Muscle of leg (tissue), 3 donors: ENCODE measurements at regions not wholly inside any gene's neighbourhood (a gene's known extent, or its start where the extent isn't known, plus 50 kb on each side); places are given as distances from the start of the nearest gene placed in this dataset.
A peak's percentile ranks its signal among the peaks of the same experiment; 100 is the strongest.
"Not testable (repeated sequence)": the region's sequence is repeated elsewhere in the genome, so short reads cannot be mapped to it uniquely, and the experiment has no call there.

ENCODE experiments used
- DNase-seq: peaks from one replicate; pipeline ENCODE4 v3.0.0; 2013
- H3K27ac ChIP-seq: one replicate; pipeline ENCODE4 v1.5.1; 2013; ENCODE audit warnings: mild to moderate bottlenecking, low read length, control low read depth
- H3K27me3 ChIP-seq: one replicate; pipeline ENCODE4 v1.6.1; 2013; ENCODE audit warnings: low read length; ENCODE audit not compliant: control insufficient read depth, insufficient read depth
- H3K36me3 ChIP-seq: one replicate; pipeline ENCODE4 v1.6.1; 2013; ENCODE audit warnings: low read length; ENCODE audit not compliant: control insufficient read depth, insufficient read depth
- H3K4me1 ChIP-seq: one replicate; pipeline ENCODE4 v1.6.1; 2013; ENCODE audit warnings: low read length; ENCODE audit not compliant: control insufficient read depth, insufficient read depth
- H3K4me3 ChIP-seq: one replicate; pipeline ENCODE4 v1.5.1; 2013; ENCODE audit warnings: low read length, control low read depth
- H3K9me3 ChIP-seq: replicated peaks from 2 replicates; pipeline ENCODE4 v1.6.1; 2013; ENCODE audit warnings: low read depth, low read length; ENCODE audit not compliant: control insufficient read depth
- WGBS: methylation state at CpG from one replicate; pipeline ENCODE4 v1.1.5; 2013; ENCODE audit warnings: missing lambda C conversion rate; ENCODE audit not compliant: insufficient coverage; 5-methylcytosine and 5-hydroxymethylcytosine counted together

DNA sequence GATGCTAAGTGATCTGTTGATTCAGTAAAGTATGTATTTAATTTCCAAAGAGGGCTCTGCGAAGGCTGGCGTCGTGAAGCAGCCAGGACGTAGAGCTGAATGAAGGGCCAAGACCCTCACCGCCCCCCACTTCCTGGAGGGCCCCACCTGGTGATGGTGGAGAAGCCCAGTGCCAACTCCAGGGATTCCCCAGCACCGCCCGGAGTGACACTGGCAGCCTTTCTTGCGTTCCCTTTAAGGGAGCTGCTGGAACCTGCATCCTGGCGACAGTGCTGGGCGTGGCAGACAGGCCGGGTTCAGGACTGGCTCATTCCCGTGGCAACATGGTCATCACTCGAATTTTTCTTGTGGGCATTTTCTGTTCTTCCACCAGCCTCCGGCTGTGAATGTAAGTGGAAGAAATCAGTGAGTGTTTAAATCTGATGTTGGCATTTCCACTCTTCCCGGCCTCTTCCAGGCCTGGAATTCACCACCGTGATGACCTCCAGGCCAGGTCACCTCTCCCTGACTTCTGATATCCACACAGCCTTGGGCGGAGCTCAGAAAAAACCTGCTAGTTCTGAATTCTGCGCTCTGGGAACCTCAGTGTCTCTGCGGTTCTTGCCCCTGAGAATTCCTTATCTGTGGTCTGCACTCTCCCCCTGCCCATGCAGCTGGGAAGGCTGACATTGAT, 57.4 kb upstream of the DACT2 start:
- peaks cover 11% of the 10 kb centered on the region for H3K27me3 ChIP-seq
- peaks cover 12% of the 10 kb centered on the region for H3K4me1 ChIP-seq
- H3K9me3 ChIP-seq: no peaks in the 10 kb centered on the region
- WGBS: 69% methylated on average over 15 of the region's 19 CpGs
- H3K36me3 ChIP-seq: no peaks in the 10 kb centered on the region
- H3K4me3 ChIP-seq: no peak overlapping the region
- no peak for DNase-seq
- H3K27ac ChIP-seq: peak overlapping the region; percentile 51

DNA sequence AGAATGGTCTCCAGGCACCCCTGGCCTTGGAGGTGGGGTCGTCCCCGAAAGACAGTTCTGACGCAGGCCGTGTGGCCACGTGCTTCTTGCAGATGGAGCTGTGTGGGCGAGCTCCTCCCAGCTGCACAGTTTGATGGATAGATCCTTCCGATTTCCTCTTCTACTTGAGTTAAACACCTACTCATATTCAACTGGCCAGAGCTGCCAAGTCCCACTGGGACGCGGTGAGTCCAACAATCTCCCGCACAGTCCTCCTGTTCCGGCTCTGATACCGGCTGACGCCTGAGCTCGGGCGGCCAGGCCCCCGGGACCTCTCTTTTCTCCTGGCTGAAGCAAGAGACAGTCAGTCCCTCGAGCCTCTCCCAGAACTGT, 57.9 kb upstream of the DACT2 start:
- Histone ChIP-seq H3K27me3 (peaks cover 13% of the 10 kb centered on the region), H3K4me1 (peaks cover 12% of the 10 kb centered on the region), H3K27ac (peak overlapping the region; percentile 51), H3K4me3 (no peak overlapping the region), H3K36me3 (no peaks in the 10 kb centered on the region), H3K9me3 (no peaks in the 10 kb centered on the region)
- peak; percentile 85 for DNase-seq
- WGBS: 12% methylated on average over 13 of the region's 17 CpGs

DNA sequence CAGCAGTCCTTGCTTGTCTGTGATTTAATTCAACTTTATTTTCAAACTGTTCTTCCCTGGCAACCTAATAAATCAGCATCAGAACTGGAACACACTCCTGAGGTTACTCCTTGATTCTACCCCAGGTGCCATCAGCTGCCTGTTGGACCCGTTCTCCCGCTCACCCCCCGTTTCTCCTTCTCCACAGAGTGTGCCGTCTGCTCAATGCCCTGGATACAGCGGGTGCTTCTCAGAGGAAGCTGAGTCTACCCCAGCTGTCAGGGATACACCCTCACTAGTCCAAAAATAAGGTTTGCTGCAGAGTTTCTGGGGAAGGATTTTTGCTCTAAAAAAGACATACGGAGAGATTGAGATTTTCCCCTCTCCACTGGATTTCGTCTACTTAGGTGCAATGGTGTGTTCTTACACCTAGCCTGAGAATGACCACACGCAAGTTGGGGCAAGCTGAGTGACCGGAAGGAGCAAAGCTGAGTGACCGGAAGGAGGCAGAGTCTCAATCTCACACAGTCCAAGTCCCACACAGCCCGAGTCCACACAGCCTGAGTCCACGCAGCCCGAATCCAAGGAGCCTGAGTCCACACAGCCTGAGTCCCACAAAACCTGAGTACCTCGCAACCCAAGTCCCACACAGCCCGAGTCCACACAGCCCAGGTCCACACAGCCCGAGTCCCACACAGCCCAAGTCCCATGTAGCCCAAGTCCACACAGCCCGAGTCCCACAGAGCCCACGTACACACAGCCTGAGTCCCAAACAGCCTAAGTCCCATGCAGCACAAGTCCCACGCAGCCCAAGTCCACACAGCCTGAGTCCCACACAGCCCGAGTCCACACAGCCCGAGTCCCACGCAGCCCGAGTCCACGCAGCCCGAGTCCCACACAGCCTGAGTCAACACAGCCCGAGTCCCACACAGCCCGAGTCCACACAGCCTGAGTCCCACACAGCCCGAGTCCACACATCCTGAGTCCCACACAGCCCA, 58.6 kb upstream of the DACT2 start:
- Histone ChIP-seq H3K4me3 (no peak overlapping the region), H3K27ac (peak overlapping the region; percentile 51), H3K4me1 (peaks cover 12% of the 10 kb centered on the region), H3K27me3 (peaks cover 16% of the 10 kb centered on the region), H3K36me3 (no peaks in the 10 kb centered on the region), H3K9me3 (no peaks in the 10 kb centered on the region)
- peak; percentile 69 for DNase-seq
- WGBS: 88% methylated on average over 14 of the region's 28 CpGs

DNA sequence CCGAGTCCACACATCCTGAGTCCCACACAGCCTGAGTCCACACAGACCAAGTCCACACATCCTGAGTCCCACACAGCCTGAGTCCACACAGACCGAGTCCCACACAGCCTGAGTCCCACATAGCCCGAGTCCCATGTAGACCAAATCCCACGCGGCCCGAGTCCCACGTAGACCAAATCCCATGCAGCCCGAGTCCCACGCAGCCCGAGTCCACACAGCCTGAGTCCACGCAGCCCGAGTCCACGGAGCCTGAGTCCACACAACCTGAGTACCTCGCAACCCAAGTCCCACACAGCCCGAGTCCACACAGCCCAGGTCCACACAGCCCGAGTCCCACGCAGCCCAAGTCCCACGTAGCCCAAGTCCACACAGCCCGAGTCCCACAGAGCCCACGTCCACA, 60.0 kb upstream of the DACT2 start:
- DNase-seq, H3K27ac ChIP-seq, H3K36me3 ChIP-seq, H3K4me3 ChIP-seq, H3K9me3 ChIP-seq: not testable (repeated sequence)
- WGBS: 88% methylated on average over 10 of the region's 20 CpGs
- peaks cover 16% of the 10 kb centered on the region for H3K4me1 ChIP-seq
- H3K27me3 ChIP-seq: peaks cover 16% of the 10 kb centered on the region

DNA sequence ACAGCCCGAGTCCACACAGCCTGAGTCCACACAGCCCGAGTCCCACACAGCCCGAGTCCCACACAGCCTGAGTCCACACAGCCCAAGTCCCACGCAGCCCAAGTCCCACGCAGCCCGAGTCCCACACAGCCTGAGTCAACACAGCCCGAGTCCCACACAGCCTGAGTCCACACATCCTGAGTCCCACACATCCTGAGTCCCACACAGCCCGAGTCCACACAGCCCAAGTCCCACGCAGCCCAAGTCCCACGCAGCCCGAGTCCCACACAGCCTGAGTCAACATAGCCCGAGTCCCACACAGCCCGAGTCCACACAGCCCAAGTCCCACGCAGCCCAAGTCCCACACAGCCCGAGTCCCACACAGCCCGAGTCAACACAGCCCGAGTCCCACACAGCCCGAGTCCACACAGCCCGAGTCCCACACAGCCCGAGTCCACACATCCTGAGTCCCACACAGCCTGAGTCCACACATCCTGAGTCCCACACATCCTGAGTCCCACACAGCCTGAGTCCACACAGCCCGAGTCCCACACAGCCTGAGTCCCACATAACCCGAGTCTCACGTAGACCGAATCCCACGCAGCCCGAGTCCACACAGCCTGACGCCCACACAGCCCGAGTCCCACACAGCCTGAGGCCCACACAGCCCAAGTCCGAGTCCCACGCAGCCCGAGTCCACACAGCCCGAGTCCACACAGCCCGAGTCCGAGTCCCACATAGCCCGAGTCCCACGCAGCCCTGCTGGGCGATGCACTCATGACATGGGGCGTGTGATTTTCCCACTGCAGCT, 60.6 kb upstream of the SMOC2 start:
- DNase-seq: not testable (repeated sequence)

DNA sequence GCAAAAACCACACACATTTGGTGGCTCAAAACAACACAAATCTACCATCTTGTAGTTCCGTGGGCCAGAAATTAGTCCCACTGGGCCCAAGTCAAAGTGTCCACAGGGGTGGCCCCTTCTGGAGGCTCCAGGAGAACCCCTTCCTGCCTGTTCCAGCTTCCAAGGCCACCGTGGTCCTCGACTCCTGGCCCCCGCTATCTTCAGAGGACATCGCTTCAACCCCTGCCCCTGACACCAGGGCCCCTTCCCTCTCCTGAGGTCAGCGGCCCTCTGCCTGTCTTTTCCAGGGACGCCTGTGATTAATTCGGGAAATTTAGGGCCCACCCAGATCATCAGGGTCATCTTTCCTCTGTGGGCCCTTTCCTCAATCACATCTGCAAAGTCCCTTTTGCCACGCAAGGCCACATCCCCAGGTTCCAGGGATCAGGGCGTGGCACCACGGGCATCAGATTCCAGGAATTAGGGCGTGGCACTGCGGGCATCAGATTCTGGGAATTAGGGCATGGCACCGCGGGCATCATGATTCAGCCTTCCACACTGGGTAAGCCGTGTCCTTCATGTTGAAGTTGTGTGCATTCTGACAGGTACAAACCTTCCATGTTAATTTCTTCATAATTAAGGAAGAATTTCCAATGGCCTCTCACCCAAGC, 59.9 kb upstream of the SMOC2 start:
- no peak for DNase-seq
- Histone ChIP-seq H3K27ac (no peak overlapping the region), H3K27me3 (peaks cover 13% of the 10 kb centered on the region), H3K4me1 (peaks cover 30% of the 10 kb centered on the region), H3K4me3 (no peak overlapping the region), H3K36me3 (no peaks in the 10 kb centered on the region), H3K9me3 (no peaks in the 10 kb centered on the region)
- WGBS: 89% methylated on average over 13 of the region's 16 CpGs

More for the DNA sequence above, 60.6 kb upstream of the SMOC2 start:
- not testable (repeated sequence) for H3K9me3 ChIP-seq, H3K27ac ChIP-seq, H3K4me3 ChIP-seq, H3K36me3 ChIP-seq
- H3K4me1 ChIP-seq: peaks cover 23% of the 10 kb centered on the region
- 93% methylated on average over 33 of the region's 38 CpGs for WGBS
- peaks cover 14% of the 10 kb centered on the region for H3K27me3 ChIP-seq

DNA sequence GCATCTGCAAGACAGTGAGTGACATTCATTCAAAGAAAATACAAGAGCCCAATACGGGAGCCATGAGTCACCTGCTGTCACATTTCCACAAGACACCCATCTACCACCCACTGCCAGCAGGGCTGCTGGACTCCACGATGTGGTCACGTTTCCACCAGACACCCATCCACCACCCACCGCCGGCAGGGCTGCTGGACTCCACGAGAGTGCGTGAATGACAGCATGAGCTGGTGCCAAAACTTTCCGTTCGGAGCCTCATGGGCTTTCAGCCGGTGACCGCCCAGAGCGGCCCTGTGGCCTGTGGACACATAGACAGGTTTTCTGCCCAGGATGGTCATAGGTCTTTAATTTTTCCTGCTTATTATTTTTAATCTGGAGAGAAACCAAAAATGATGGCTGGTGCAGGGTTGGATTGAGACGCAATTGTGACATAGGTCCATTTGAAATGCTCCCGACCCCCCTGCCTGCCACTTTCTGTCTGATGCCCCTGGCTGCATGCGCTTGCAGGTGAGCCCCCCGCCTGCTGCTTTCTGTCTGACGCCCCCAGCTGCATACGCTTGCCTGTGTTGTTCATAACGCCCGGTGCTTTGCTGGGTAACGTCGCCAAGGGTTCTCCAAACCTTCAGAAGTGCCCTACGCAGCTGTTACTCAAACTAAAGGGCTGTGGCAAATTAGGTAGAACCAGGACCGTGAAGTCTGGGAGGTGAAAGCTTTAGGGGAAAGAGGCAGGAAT, 59.1 kb upstream of the SMOC2 start:
- no peaks in the 10 kb centered on the region for H3K9me3 ChIP-seq

DNA sequence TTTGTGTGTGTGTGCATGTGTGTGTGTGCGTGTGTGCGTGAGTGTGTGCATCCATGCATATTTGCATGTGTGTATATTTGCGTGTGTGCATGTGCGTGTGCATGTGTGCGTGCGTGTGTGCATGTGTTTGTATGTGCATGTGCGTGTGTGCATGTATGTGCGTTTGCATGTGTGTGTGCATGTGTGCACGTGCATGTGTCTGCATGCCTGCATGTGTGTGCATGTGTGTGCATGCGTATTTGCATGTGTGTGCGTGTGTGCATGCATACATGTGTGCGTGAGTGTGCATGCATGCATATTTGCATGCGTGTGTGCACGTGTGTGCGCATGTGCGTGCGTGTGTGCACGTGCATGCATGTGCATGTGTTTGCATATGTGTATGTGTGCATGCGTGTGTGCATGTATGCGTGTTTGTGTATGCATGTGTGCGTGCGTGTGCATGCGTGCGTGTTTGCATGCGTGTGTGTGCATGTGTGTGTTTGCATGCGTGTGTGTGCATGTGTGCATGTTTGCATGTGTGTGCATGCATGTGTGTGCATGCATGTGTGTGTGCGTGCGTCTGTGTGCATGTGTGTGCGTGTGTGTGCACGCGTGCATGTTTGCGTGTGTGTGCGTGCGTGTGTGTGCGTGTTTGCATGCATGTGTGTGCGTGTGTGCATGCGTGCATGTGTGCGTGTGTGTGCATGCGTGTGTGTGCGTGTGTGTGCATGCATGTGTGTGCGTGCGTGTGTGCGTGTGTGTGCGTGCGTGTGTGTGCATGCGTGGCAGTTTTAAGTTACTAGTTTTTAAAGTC, 57.7 kb upstream of the SMOC2 start:
- H3K4me3 ChIP-seq: no peak overlapping the region
- H3K27ac ChIP-seq: no peak overlapping the region
- no peaks in the 10 kb centered on the region for H3K36me3 ChIP-seq
- WGBS: 94% methylated on average over 33 of the region's 46 CpGs
- DNase-seq: no peak
- H3K4me1 ChIP-seq: peaks cover 25% of the 10 kb centered on the region
- peaks cover 8% of the 10 kb centered on the region for H3K27me3 ChIP-seq
- H3K9me3 ChIP-seq: no peaks in the 10 kb centered on the region

More for the DNA sequence above, 59.1 kb upstream of the SMOC2 start:
- Histone ChIP-seq H3K4me1 (peaks cover 31% of the 10 kb centered on the region), H3K27ac (no peak overlapping the region), H3K36me3 (no peaks in the 10 kb centered on the region), H3K4me3 (no peak overlapping the region), H3K27me3 (peaks cover 10% of the 10 kb centered on the region)
- DNase-seq: no peak
- WGBS: 80% methylated on average over 16 of the region's 24 CpGs
